HT-29 (cell line): ENCODE measurements at regions not wholly inside any gene's neighbourhood (a gene's known extent, or its start where the extent isn't known, plus 50 kb on each side); places are given as distances from the start of the nearest gene placed in this dataset.

ENCODE experiments used
- DNase-seq: peaks from one replicate; pipeline ENCODE4 v3.0.0-alpha.2; 2015; ENCODE audit warnings: low spot score

DNA sequence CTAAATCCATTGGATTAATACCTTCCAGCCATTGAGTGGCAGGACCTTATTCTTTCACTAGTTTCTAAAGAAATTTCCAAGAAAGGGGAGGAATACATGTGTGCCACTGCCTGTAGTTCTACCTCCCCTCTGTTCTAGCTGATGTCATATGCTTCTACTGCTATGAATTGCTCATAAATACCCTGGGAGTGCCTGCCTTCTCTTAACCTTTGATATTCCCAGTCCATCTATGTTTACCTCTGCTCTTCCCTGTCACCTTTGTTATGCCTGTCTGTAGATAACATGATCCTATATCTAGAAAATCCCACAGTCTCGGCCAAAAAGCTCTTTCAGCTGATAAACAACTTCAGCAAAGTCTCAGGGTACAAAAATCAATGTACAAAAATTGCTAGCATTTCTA lies 486.9 kb upstream of the ARRDC4 start:
- no peak for DNase-seq

- no peak for DNase-seq
Measured at GRCh38 chr15:97479957-97480356, 480.5 kb upstream of the ARRDC4 start.

GRCh38 chr15:97482521-97482920 lies 478.0 kb upstream of the ARRDC4 start:
- DNase-seq: peak; percentile 36

DNA sequence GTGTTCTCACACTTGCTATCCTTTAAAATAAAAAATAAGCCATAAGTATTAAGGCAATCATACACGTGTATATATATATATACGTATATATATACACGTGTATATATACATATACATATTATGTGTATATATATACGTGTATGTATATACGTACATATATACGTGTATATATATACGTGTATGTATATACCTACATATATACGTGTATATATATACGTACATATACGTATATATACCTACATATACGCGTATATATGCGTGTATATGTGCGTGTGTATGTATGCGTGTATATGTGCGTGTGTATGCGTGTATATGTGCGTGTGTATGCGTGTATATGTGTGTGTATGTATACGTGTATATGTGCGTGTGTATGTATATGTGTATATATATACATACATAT lies 477.3 kb upstream of the ARRDC4 start:
- no peak for DNase-seq

GRCh38 chr15:97490429-97490828 lies 470.1 kb upstream of the ARRDC4 start:
- no peak for DNase-seq

GRCh38 chr15:97501291-97501690 lies 459.2 kb upstream of the ARRDC4 start:
- no peak for DNase-seq

- no peak for DNase-seq
Measured at GRCh38 chr15:97502038-97502437, 458.5 kb upstream of the ARRDC4 start.

- DNase-seq: peak; percentile 68
Measured at GRCh38 chr15:97504031-97504792, 456.3 kb upstream of the ARRDC4 start.

DNA sequence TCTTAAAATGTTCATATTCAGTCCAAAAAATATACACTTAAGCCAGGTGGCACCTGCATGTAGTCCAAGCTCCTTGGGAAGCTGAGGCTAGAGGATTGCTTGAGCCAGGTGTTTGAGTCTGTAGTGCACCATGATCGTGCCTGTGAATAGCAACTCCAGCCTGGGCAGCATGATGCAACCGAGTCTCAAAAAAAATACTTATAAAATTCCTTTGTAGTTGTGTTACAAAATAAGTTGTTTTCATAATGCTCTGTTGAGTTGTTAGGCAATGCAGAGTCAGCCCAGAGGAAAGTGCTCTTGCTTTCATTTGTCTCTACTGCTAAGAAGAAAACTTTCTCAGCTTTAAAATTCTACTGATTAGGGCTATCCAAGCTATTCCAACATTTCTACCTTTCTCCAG lies 442.8 kb upstream of the ARRDC4 start:
- DNase-seq: no peak

DNA sequence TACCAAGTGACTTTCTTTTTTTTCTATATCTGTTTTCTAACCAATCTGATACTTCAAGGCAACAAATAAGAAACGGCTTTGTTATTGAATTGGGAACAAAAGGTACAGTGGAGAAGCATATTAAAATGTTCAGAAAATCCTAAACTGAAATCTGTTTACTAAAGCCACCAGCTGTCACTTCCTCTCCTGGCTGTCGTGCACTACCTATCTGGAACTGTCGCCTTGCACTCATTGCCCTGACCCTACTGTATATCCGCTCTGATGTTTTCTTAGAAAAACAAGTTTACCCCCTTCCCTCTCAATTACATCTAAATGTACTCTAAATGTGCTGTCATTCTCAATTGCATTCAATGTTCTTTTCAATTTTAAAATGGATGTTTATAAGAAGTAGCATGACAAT lies 439.8 kb upstream of the ARRDC4 start:
- DNase-seq: no peak

- no peak for DNase-seq
Measured at GRCh38 chr15:97521381-97522285, 438.9 kb upstream of the ARRDC4 start.

- DNase-seq: no peak
Measured at GRCh38 chr15:97522347-97522746, 438.2 kb upstream of the ARRDC4 start.

DNA sequence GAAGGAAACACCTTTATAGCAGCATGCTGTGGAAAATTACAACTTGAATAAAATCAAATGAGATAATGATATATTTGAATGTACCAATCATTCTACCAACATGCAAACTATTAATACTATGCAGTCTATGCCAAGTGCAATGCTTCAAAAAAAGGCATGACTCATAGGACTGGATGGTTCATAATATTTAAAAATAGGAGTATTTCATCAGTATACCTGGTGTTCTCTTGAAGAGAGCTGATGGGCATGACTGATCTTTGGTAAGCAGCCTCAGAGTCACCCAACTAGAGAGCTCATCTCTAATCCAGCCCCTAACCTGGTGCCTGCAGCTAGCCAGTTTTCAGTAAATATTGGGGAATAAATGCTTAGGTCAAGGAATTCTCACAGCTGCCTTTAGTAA lies 434.7 kb upstream of the ARRDC4 start:
- DNase-seq: no peak

GRCh38 chr15:97528238-97528637 lies 432.3 kb upstream of the ARRDC4 start:
- DNase-seq: no peak

DNA sequence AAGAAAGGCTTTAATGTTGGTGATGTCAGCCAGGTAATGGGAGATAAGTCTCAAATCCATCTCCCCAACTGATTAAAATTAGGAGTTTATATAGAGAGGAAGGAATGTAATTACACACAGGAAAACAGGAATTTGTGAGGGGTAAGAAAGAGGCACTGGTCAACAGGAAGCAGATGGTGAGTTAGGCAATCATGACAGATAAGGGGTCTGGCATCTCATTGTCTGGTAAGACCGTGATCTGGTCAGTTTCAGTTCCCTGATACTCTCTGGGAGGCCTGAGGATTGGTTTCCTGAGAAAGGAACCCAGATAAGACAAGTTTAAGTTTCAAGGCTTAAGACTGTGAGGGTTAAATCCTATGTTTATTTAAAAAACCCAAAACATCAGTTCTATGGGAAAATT lies 414.7 kb upstream of the ARRDC4 start:
- DNase-seq: no peak

- DNase-seq: no peak
Measured at GRCh38 chr15:97547381-97547780, 413.1 kb upstream of the ARRDC4 start.

DNA sequence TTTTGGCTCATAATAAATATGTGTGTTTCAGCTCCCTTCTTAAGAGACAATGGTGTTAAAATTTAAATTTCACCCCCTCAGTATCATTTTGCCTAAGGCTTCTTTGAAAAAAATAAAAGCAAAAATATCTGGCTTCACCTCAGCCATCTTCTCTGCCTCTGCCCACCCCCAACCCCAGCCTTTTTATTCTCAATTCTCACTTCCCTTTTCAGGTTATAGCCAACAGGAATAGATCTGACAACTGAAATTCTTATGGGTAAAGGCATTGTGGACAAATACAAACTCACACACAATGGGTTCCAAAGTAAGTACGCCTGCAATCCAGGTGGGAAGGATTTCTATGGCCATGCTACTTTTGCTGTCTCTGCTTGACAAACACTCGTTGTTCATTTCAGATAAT lies 399.0 kb upstream of the ARRDC4 start:
- no peak for DNase-seq

GRCh38 chr15:97563516-97563915 lies 397.0 kb upstream of the ARRDC4 start:
- DNase-seq: no peak

- peak; percentile 62 for DNase-seq
Measured at GRCh38 chr15:97566961-97567360, 393.5 kb upstream of the ARRDC4 start.

- no peak for DNase-seq
Measured at GRCh38 chr15:97567411-97567810, 393.1 kb upstream of the ARRDC4 start.

DNA sequence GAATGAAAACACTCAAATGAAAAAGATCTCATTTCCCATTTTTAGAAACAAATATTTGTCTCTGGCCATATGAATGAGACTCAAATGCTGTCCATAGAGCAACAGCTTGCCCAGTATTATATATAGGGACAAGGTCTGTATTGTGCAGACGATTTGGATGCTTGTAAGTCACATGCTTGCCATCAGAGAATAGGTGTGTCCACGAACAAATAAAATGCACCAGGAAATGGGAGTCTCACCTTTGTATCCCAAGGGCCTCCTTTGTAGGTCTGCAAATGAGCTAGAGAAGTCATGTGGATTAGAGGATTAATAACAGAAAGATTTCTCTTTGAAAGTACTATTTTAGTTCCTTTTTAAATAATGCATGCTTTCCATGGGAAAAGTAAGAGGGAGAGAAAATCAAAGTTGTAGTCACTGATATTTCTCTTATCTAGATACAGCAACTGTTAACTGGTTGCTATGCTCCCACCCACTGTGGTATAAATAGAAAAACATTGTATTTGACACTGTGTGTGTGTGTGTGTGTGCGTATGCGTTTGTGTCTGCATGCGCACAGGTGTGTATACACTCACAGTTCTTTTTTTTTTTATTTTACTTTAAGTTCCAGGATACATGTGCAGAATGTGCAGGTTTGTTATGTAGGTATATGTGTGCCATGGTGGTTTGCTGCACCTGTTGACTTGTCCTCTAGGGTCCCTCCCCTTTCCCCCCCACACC lies 383.4 kb upstream of the ARRDC4 start:
- peak; percentile 7 for DNase-seq

- no peak for DNase-seq
Measured at GRCh38 chr15:97585408-97585807, 375.1 kb upstream of the ARRDC4 start.
